K562 (cell line): ENCODE measurements at regions not wholly inside any gene's neighbourhood (a gene's known extent, or its start where the extent isn't known, plus 50 kb on each side); places are given as distances from the start of the nearest gene placed in this dataset.
A peak's percentile ranks its signal among the peaks of the same experiment; 100 is the strongest.

Experiments
- ATAC-seq: fragments of 200-7000 bp; cut with Tn5 transposase; 3 replicates; pipeline ENCODE4 v1.9.1; 2020; ENCODE audit warnings: moderate library complexity
- BruUV-seq: library from RNA; stranded (reverse); fragments of 400-500 nt; replicated peaks from 2 replicates; lab custom pipeline; 2021; lab: Mats Ljungman, UMichigan
- CTCF ChIA-PET: fragments of 300-600 bp; formaldehyde crosslinking; extraction: SDS; loops from one replicate; lab custom pipeline; 2021; ENCODE audit warnings: low intra/inter-chr PET ratio; lab: Yijun Ruan, JAX
- POLR2A ChIA-PET: fragments of 300-600, 350-650 bp; sonication (Branson Sonifier 250); formaldehyde crosslinking; extraction: SDS; loops from one replicate; lab custom pipeline; 2021; ENCODE audit warnings: antibody characterized with exemption, inconsistent platforms; lab: Yijun Ruan, JAX
- DNase-seq, 4 experiments: peaks; one replicate each; pipeline versions ENCODE4 v3.0.0 to v3.0.0-alpha.2; 2011 to 2018; ENCODE audit warnings: low spot score in 3 of 4, mixed read lengths in 3 of 4; ENCODE audit errors: extremely low read depth in 1 of 4
- FAIRE-seq: peaks from 2 replicates; lab custom pipeline; 2011; peaks lifted over from hg19 to GRCh38; lab: Jason Lieb, UNC
- H2AFZ ChIP-seq: 2 replicates; pipeline ENCODE4 v1.6.0; 2011; ENCODE audit warnings: low read depth, low read length, control low read depth, inconsistent platforms
- H3K27ac ChIP-seq: fragments of 200-600 bp; 3 replicates; pipeline ENCODE4 v1.8.0; 2011; ENCODE audit warnings: low read depth, mild to moderate bottlenecking, control low read depth, inconsistent platforms, low read length, moderate library complexity, mixed read lengths; ENCODE audit errors: extremely low read depth
- H3K27me3 ChIP-seq, 2 experiments: fragments of 300-600 bp in 1 of 2; 2 replicates in 1 of 2; 3 replicates in 1 of 2; pipeline versions ENCODE4 v1.6.0 to v1.8.0; 2011; ENCODE audit warnings: inconsistent platforms in 2 of 2, low read length in 2 of 2, mild to moderate bottlenecking in 1 of 2, mixed read lengths in 1 of 2, moderate library complexity in 1 of 2; ENCODE audit not compliant: control insufficient read depth in 2 of 2, insufficient read depth in 2 of 2
- H3K36me3 ChIP-seq: fragments of 300-600 bp; 3 replicates; pipeline ENCODE4 v1.8.0; 2011; ENCODE audit warnings: mild to moderate bottlenecking, low read length, inconsistent platforms; ENCODE audit not compliant: control insufficient read depth, insufficient read depth
- H3K4me1 ChIP-seq, 2 experiments: fragments of 200-600 bp in 1 of 2; replicated peaks in 1 of 2; 2 replicates in 1 of 2; 3 replicates in 1 of 2; pipeline versions ENCODE4 v1.5.1 to v1.8.0; 2011; ENCODE audit warnings: inconsistent platforms in 2 of 2, low read length in 2 of 2, mild to moderate bottlenecking in 1 of 2, mixed read lengths in 1 of 2, moderate library complexity in 1 of 2; ENCODE audit not compliant: control insufficient read depth in 2 of 2, insufficient read depth in 2 of 2
- H3K4me2 ChIP-seq: 2 replicates; pipeline ENCODE4 v1.6.1; 2011; ENCODE audit warnings: low read length, control low read depth, inconsistent platforms, mixed read lengths; ENCODE audit not compliant: insufficient read depth
- H3K4me3 ChIP-seq: fragments of 200-600 bp; sonication (generic), shearing (Covaris generic); 2 replicates; pipeline ENCODE4 v1.5.1; 2016; ENCODE audit warnings: control low read depth, inconsistent platforms
- H3K79me2 ChIP-seq: fragments of 200-600 bp; 3 replicates; pipeline ENCODE4 v1.8.0; 2011; ENCODE audit warnings: low read length, inconsistent platforms; ENCODE audit not compliant: control insufficient read depth, insufficient read depth
- H3K9ac ChIP-seq, 2 experiments: 2 replicates each; pipeline versions ENCODE4 v1.6.0 to v1.6.1; 2011; ENCODE audit warnings: low read depth in 2 of 2, low read length in 2 of 2, control low read depth in 1 of 2, inconsistent platforms in 1 of 2, mild to moderate bottlenecking in 1 of 2, mixed read lengths in 1 of 2; ENCODE audit not compliant: insufficient read depth in 1 of 2
- H3K9me1 ChIP-seq: one replicate; pipeline ENCODE4 v1.6.0; 2011; ENCODE audit warnings: inconsistent platforms, mild to moderate bottlenecking, low read length, moderate library complexity; ENCODE audit not compliant: control insufficient read depth, insufficient read depth
- H3K9me3 ChIP-seq: replicated peaks from 2 replicates; pipeline ENCODE4 v1.5.1; 2011; ENCODE audit warnings: low read depth, low read length, inconsistent platforms; ENCODE audit not compliant: control insufficient read depth, insufficient read depth
- H4K20me1 ChIP-seq: replicated peaks from 2 replicates; pipeline ENCODE4 v1.6.1; 2011; ENCODE audit warnings: low read length, inconsistent platforms, mixed read lengths; ENCODE audit not compliant: control insufficient read depth, insufficient read depth
- DNMT1 ChIP-seq: fragments of 450-650 bp; IDR thresholded peaks from 2 replicates; pipeline ENCODE4 v1.6.1; 2016; ENCODE audit warnings: antibody characterized with exemption, mild to moderate bottlenecking
- DPF2 ChIP-seq: fragments of 450-650 bp; IDR thresholded peaks from 2 replicates; pipeline ENCODE4 v1.6.1; 2016
- HDAC8 ChIP-seq: fragments of 450-650 bp; IDR thresholded peaks from 2 replicates; pipeline ENCODE4 v1.6.1; 2016; ENCODE audit warnings: mild to moderate bottlenecking, missing genetic modification characterization, moderate library complexity, missing compliant biosample characterization
- SPI1 ChIP-seq: IDR thresholded peaks from 2 replicates; pipeline ENCODE4 v1.6.1; 2011; ENCODE audit warnings: low read depth, low read length, control low read depth, borderline replicate concordance
- SREBF2 ChIP-seq: sonication (generic); formaldehyde crosslinking; IDR thresholded peaks from 2 replicates; pipeline ENCODE4 v1.4.0; 2020; ENCODE audit warnings: mild to moderate bottlenecking, missing genetic modification reagents
- TEAD2 ChIP-seq: fragments of 450-650 bp; IDR thresholded peaks from 2 replicates; pipeline ENCODE4 v1.6.1; 2016; ENCODE audit warnings: missing genetic modification characterization, control low read depth, missing compliant biosample characterization
- ZNF282 ChIP-seq: sonication (generic); formaldehyde crosslinking; IDR thresholded peaks from 2 replicates; pipeline ENCODE4 v1.8.1; 2023; ENCODE audit warnings: missing genetic modification reagents
- in situ Hi-C: fragments of 300-500 bp; cut with MboI; formaldehyde crosslinking; loops from 4 replicates; pipeline ENCODE4 v1.15.0; 2018; ENCODE audit warnings: inconsistent platforms, mixed read lengths
- intact Hi-C: fragments of 100-400 bp; cut with micrococcal nuclease; formaldehyde crosslinking; loops from 2 replicates; pipeline ENCODE4 v1.14.2; 2022
- TF ChIP-seq, protein P1 (sequence below): sonication (generic); formaldehyde crosslinking; IDR thresholded peaks from 2 replicates; pipeline ENCODE4 v1.8.0; 2022; ENCODE audit warnings: mild to moderate bottlenecking, missing genetic modification reagents
- TF ChIP-seq, protein P2 (sequence below): fragments of 450-650 bp; formaldehyde crosslinking; IDR thresholded peaks from 2 replicates; pipeline ENCODE4 v1.4.0; 2020; ENCODE audit warnings: mild to moderate bottlenecking, moderate library complexity

DNA sequence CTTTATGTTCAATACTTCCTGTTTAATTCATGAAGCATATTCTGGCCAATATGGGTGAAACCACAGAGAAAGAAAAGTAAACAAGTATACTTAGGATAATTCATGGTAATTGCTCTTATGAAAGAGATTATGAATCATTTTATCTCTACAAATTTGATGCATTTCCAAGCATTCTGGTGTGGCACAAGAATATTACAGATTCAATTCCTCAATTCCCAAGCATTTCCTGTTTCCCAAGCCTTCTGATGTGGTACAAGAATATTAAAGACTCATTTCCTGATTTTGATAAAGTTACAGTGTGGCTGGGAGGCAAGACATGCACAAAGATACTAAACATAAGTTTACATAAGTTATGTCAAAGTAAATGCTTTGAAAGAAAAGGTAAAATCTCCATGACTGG is 126.1 kb upstream of the NUDT7 start:
- ChIA-PET POLR2A (no interaction called here), CTCF (no interaction called here)
- Histone ChIP-seq H3K4me2 (no peak overlapping the region), H3K9me1 (no peaks in the 10 kb centered on the region), H3K36me3 (no peaks in the 10 kb centered on the region), H3K4me3 (no peak overlapping the region), H3K79me2 (no peaks in the 10 kb centered on the region), H2AFZ (no peak overlapping the region), H3K27ac (no peak overlapping the region), H3K4me1 (no peaks in the 10 kb centered on the region), H4K20me1 (no peaks in the 10 kb centered on the region), H3K9me3 (no peaks in the 10 kb centered on the region), H3K27me3 (no peaks in the 10 kb centered on the region), H3K9ac (no peak overlapping the region)
- intact Hi-C loops = loop anchor here (5.0 kb wide), 1 partner anchor 61 kb away; no protein-coding TSS in a partner anchor
- DNase-seq (no peak), ATAC-seq (no peak), FAIRE-seq (no peak)
- in situ Hi-C loops = no loop called here
- no TSS peak for BruUV-seq
- TF ChIP-seq SPI1 (0 out of 2 replicates have a peak, but pooled peaks have one; percentile 10), DPF2 (no peak), HDAC8 (no peak), DNMT1 (no peak), TEAD2 (tag) (no peak), ZNF282 (CRISPR knock-in tag) (no peak), SREBF2 (CRISPR knock-in tag) (no peak)
- TF ChIP-seq, protein P1, sequence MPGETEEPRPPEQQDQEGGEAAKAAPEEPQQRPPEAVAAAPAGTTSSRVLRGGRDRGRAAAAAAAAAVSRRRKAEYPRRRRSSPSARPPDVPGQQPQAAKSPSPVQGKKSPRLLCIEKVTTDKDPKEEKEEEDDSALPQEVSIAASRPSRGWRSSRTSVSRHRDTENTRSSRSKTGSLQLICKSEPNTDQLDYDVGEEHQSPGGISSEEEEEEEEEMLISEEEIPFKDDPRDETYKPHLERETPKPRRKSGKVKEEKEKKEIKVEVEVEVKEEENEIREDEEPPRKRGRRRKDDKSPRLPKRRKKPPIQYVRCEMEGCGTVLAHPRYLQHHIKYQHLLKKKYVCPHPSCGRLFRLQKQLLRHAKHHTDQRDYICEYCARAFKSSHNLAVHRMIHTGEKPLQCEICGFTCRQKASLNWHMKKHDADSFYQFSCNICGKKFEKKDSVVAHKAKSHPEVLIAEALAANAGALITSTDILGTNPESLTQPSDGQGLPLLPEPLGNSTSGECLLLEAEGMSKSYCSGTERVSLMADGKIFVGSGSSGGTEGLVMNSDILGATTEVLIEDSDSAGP (CRISPR knock-in tag) = no peak
- TF ChIP-seq, protein P2, sequence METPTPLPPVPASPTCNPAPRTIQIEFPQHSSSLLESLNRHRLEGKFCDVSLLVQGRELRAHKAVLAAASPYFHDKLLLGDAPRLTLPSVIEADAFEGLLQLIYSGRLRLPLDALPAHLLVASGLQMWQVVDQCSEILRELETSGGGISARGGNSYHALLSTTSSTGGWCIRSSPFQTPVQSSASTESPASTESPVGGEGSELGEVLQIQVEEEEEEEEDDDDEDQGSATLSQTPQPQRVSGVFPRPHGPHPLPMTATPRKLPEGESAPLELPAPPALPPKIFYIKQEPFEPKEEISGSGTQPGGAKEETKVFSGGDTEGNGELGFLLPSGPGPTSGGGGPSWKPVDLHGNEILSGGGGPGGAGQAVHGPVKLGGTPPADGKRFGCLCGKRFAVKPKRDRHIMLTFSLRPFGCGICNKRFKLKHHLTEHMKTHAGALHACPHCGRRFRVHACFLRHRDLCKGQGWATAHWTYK (CRISPR knock-in tag) = no peak
